PC-9 (cell line): ENCODE measurements at regions not wholly inside any gene's neighbourhood (a gene's known extent, or its start where the extent isn't known, plus 50 kb on each side); places are given as distances from the start of the nearest gene placed in this dataset.

Source experiments
- BruUV-seq: library from RNA; stranded (reverse); fragments of 400-500 nt; replicated peaks from 2 replicates; lab custom pipeline; 2021; lab: Mats Ljungman, UMichigan
- CTCF ChIA-PET: fragments of 300-600 bp; sonication (Branson Sonifier 250); formaldehyde crosslinking; loops from one replicate; lab custom pipeline; 2022; ENCODE audit warnings: antibody characterized with exemption; lab: Charles Lee
- POLR2A ChIA-PET: fragments of 300-600 bp; sonication (Branson Sonifier 250); formaldehyde crosslinking; loops from one replicate; lab custom pipeline; 2022; ENCODE audit warnings: antibody characterized with exemption; ENCODE audit not compliant: unreplicated experiment; lab: Charles Lee
- DNase-seq, 2 experiments: peaks; one replicate each; pipeline versions ENCODE4 v3.0.0 to v3.0.0-alpha.2; 2015 to 2022; ENCODE audit warnings: mixed read lengths in 1 of 2
- H2AFZ ChIP-seq: fragments of 200-600 bp; sonication (generic); 2 replicates; pipeline ENCODE4 v1.8.1; 2017; ENCODE audit warnings: antibody characterized with exemption
- H3F3A ChIP-seq: fragments of 200-600 bp; sonication (generic); 2 replicates; pipeline ENCODE4 v1.8.1; 2017; ENCODE audit warnings: antibody characterized with exemption, mild to moderate bottlenecking, low read depth; ENCODE audit not compliant: insufficient read depth
- H3K27ac ChIP-seq: fragments of 200-600 bp; sonication (generic); 2 replicates; pipeline ENCODE4 v1.6.1; 2016; ENCODE audit warnings: mixed run types
- H3K27me3 ChIP-seq: fragments of 200-600 bp; sonication (generic); 2 replicates; pipeline ENCODE4 v1.6.1; 2016; ENCODE audit warnings: low read depth, mixed run types; ENCODE audit not compliant: insufficient read depth
- H3K36me3 ChIP-seq: fragments of 200-600 bp; sonication (generic); 2 replicates; pipeline ENCODE4 v1.6.1; 2016; ENCODE audit warnings: low read depth, mixed run types
- H3K4me1 ChIP-seq: fragments of 200-600 bp; sonication (generic); replicated peaks from 2 replicates; pipeline ENCODE4 v1.6.1; 2016; ENCODE audit warnings: mixed run types; ENCODE audit not compliant: insufficient read depth
- H3K4me2 ChIP-seq: fragments of 200-600 bp; sonication (generic); 2 replicates; pipeline ENCODE4 v1.6.1; 2017; ENCODE audit warnings: mixed run types
- H3K4me3 ChIP-seq: fragments of 200-600 bp; sonication (generic); 2 replicates; pipeline ENCODE4 v1.6.1; 2016; ENCODE audit warnings: mixed run types
- H3K79me2 ChIP-seq: fragments of 200-600 bp; sonication (generic); 2 replicates; pipeline ENCODE4 v1.6.1; 2017; ENCODE audit warnings: low read depth, mixed run types
- H3K9me2 ChIP-seq: fragments of 200-600 bp; sonication (generic); 2 replicates; pipeline ENCODE4 v1.8.1; 2017; ENCODE audit warnings: mild to moderate bottlenecking; ENCODE audit not compliant: insufficient read depth
- H3K9me3 ChIP-seq: fragments of 200-600 bp; sonication (generic); 2 replicates; pipeline ENCODE4 v1.8.1; 2016; ENCODE audit warnings: low read depth; ENCODE audit not compliant: insufficient read depth
- H4K20me1 ChIP-seq: fragments of 200-600 bp; sonication (generic); 2 replicates; pipeline ENCODE4 v1.8.1; 2017; ENCODE audit not compliant: insufficient read depth
- EZH2 ChIP-seq: fragments of 200-600 bp; sonication (generic); IDR thresholded peaks from 2 replicates; pipeline ENCODE4 v1.8.0; 2017; ENCODE audit warnings: antibody characterized with exemption, low read depth
- intact Hi-C: fragments of 100-400 bp; cut with micrococcal nuclease; formaldehyde crosslinking; loops from one replicate; pipeline ENCODE4 v1.10.0; 2022; ENCODE audit not compliant: unreplicated experiment
- TF ChIP-seq, protein P1 (sequence below): fragments of 200-600 bp; sonication (generic); conservative IDR thresholded peaks from 2 replicates; pipeline ENCODE4 v1.6.1; 2017; ENCODE audit warnings: mixed run types, antibody characterized with exemption, mild to moderate bottlenecking, moderate library complexity

DNA sequence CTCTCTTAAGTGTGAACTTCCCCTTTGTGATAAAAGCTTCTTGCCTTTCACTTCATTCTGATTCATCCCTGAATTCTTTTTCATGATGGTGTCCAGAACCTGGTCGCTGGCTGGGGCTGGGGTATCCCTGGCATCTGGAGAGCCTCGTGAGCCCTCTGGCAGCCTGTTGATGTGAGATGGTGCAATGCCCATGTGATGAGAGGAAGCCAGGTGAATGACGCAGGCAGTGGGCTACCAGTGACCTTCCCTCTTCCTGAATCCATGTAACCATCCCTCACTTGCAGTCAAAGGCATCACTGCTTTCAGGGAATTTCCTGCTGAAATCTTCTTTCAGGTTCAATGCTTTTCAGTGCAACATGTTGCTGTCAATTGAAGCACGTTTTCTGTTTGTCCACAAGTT is 158.6 kb upstream of the SLC10A2 start:
- no peaks in the 10 kb centered on the region for H3K9me3 ChIP-seq
- H3K9me2 ChIP-seq: no peaks in the 10 kb centered on the region
- ChIA-PET POLR2A (no interaction called here), CTCF (no interaction called here)
- no peak for TF ChIP-seq EZH2
- TF ChIP-seq, protein P1, sequence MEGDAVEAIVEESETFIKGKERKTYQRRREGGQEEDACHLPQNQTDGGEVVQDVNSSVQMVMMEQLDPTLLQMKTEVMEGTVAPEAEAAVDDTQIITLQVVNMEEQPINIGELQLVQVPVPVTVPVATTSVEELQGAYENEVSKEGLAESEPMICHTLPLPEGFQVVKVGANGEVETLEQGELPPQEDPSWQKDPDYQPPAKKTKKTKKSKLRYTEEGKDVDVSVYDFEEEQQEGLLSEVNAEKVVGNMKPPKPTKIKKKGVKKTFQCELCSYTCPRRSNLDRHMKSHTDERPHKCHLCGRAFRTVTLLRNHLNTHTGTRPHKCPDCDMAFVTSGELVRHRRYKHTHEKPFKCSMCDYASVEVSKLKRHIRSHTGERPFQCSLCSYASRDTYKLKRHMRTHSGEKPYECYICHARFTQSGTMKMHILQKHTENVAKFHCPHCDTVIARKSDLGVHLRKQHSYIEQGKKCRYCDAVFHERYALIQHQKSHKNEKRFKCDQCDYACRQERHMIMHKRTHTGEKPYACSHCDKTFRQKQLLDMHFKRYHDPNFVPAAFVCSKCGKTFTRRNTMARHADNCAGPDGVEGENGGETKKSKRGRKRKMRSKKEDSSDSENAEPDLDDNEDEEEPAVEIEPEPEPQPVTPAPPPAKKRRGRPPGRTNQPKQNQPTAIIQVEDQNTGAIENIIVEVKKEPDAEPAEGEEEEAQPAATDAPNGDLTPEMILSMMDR: no peak
- no peak overlapping the region for H2AFZ ChIP-seq
- no peak for DNase-seq
- intact Hi-C loops: no loop called here
- no peaks in the 10 kb centered on the region for H3F3A ChIP-seq
- no peak overlapping the region for H3K4me2 ChIP-seq
- no TSS peak for BruUV-seq
- no peak overlapping the region for H3K27ac ChIP-seq
- no peaks in the 10 kb centered on the region for H4K20me1 ChIP-seq
- H3K27me3 ChIP-seq: no peaks in the 10 kb centered on the region
- H3K36me3 ChIP-seq: no peaks in the 10 kb centered on the region
- no peaks in the 10 kb centered on the region for H3K4me1 ChIP-seq
- H3K79me2 ChIP-seq: no peaks in the 10 kb centered on the region
- no peak overlapping the region for H3K4me3 ChIP-seq

DNA sequence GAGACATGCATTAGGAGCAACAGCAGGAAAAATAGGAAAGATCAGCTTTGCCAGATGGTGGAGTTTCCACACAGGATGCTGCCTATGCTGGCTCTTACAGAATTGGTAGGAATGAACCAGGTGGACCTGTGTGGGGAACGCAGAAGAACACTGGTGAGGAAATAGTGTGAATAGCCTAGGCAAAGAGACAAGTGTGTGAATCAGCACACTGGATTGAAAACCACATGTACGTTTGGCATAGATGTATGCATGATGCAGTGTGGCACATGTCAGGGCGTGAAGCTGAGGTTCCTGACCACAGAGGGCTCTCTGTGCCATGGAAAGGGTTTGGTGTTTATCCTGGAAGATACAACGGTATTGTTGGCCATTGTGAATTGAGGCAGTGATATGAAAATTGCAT is 156.5 kb upstream of the SLC10A2 start:
- no peak overlapping the region for H3K27ac ChIP-seq
- H3K27me3 ChIP-seq: no peaks in the 10 kb centered on the region
- no peaks in the 10 kb centered on the region for H3K4me1 ChIP-seq
- intact Hi-C loops: no loop called here
- TF ChIP-seq EZH2: no peak
- TF ChIP-seq, protein P1: no peak
- H3F3A ChIP-seq: no peaks in the 10 kb centered on the region
- no peak overlapping the region for H3K4me2 ChIP-seq
- no peaks in the 10 kb centered on the region for H3K36me3 ChIP-seq
- CTCF ChIA-PET: no interaction called here
- H3K9me2 ChIP-seq: no peaks in the 10 kb centered on the region
- no peaks in the 10 kb centered on the region for H3K79me2 ChIP-seq
- H3K4me3 ChIP-seq: no peak overlapping the region
- DNase-seq: no peak
- POLR2A ChIA-PET: no interaction called here
- no peaks in the 10 kb centered on the region for H3K9me3 ChIP-seq
- no peaks in the 10 kb centered on the region for H4K20me1 ChIP-seq
- no TSS peak for BruUV-seq
- no peak overlapping the region for H2AFZ ChIP-seq

DNA sequence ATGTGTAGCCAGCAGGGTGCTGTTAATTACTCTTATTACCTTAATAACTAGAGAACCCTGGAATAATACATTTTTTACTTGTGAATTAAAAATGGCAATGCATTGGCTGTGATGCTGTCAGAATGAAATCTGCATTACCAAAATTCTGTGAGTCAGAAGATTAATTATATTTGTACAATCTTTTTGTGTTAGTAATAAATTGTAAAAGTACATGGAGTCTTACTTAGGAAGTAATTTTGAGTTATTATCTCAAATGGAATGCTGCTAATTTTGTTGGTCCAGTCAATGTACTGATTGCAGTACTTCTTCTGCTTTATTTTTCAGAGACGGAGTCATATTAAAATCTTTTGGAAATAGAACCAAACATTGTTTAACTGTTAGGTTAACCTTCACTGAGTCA is 152.0 kb upstream of the SLC10A2 start:
- Histone ChIP-seq H3K9me2 (no peaks in the 10 kb centered on the region), H3K4me3 (no peak overlapping the region), H4K20me1 (no peaks in the 10 kb centered on the region), H3K79me2 (no peaks in the 10 kb centered on the region), H3K9me3 (no peaks in the 10 kb centered on the region), H3F3A (no peaks in the 10 kb centered on the region), H3K4me2 (0 out of 2 replicates have a peak overlapping the region, but pooled peaks have one; percentile 14), H2AFZ (no peak overlapping the region), H3K36me3 (no peaks in the 10 kb centered on the region), H3K27me3 (no peaks in the 10 kb centered on the region), H3K27ac (no peak overlapping the region), H3K4me1 (no peaks in the 10 kb centered on the region)
- POLR2A ChIA-PET: no interaction called here
- DNase-seq: no peak
- BruUV-seq: no TSS peak
- TF ChIP-seq EZH2: no peak
- TF ChIP-seq, protein P1: no peak
- CTCF ChIA-PET: no interaction called here
- intact Hi-C loops: no loop called here
